ENCODE measurements at regions not wholly inside any gene's neighbourhood (a gene's known extent, or its start where the extent isn't known, plus 50 kb on each side); places are given as distances from the start of the nearest gene placed in this dataset.

DNA sequence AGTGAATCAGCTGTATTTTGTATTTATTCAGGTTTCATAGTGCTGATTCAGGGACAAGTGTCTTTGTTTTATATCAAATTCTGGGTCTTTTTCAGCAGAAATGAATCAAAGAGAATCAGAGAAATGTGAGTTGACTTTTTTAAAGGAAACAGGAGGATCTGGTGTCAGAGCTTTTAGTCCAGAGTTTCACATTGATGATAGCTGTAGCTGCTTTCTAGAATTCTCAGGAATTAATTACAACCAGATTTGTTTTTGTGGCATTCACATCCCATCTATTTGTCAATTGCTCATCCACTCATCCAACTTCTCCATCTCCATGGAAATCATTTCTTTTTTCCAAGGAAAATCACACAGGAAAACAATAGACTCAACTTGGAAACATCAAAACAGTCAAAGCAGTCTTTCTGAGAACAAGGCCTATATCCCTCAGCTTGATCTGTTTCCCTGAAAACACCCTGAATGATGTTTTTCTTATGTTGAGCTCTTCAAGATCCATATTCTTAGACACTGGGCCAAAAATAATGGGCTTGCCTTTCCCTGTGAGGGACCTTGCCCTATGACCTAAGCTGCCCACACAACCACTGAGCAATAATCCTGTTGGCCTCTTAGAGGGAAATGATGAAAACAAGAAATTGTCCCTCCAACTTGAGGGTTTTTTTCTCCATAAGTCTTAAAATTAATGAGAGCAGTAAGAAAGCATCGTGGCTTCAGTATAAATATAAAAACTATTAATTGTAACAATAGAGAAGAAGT lies 249.5 kb upstream of the FN1 start:
- ATAC-seq (replicated peaks in 1 of 4) (no peak), DNase-seq (no peak)
- Mint-ChIP-seq H3K4me1 (peaks cover 21 to 29% (median 21%) of the 10 kb centered on the region in 3 donors), H3K9me3 (peaks cover 0 to 5% (median 4%) of the 10 kb centered on the region in 3 donors), H3K27me3 (peaks cover 0 to 3% of the 10 kb centered on the region in 2 donors), H3K36me3 (no peaks in the 10 kb centered on the region), H3K27ac (no peak overlapping the region), H3K4me3 (no peak overlapping the region)
- WGBS (ENCODE audit: insufficient coverage): no CpG with 5 or more reads among the region's 1 CpG
- Histone ChIP-seq H3K9me3 (no peaks in the 10 kb centered on the region), H3K27ac (ENCODE audit: low read length) (no peak overlapping the region), H3K4me1 (ENCODE audit: control insufficient read depth in 1 of 2, extremely low read depth in 1 of 2, insufficient read depth in 2 of 2, low read length in 2 of 2) (peaks cover 12 to 18% of the 10 kb centered on the region in 2 experiments), H3K4me3 (ENCODE audit: control insufficient read depth in 1 of 2, extremely low read depth in 1 of 2, low read length in 1 of 2) (no peak overlapping the region), H3K36me3 (ENCODE audit: control insufficient read depth in 2 of 2, extremely low read depth in 1 of 2, insufficient read depth in 1 of 2, low read length in 1 of 2) (no peaks in the 10 kb centered on the region), H3K27me3 (replicated peaks in 1 of 2; ENCODE audit: control insufficient read depth in 2 of 2, extremely low read depth in 1 of 2, insufficient read depth in 2 of 2, low read length in 1 of 2) (no peaks in the 10 kb centered on the region)
- ChIA-PET CTCF (no interaction called here), POLR2A (interaction anchor here in 1 of 2 donors (0.7 kb wide), 1 partner anchor 182 kb away, joined by 3 read pairs; no protein-coding TSS in a partner anchor)

DNA sequence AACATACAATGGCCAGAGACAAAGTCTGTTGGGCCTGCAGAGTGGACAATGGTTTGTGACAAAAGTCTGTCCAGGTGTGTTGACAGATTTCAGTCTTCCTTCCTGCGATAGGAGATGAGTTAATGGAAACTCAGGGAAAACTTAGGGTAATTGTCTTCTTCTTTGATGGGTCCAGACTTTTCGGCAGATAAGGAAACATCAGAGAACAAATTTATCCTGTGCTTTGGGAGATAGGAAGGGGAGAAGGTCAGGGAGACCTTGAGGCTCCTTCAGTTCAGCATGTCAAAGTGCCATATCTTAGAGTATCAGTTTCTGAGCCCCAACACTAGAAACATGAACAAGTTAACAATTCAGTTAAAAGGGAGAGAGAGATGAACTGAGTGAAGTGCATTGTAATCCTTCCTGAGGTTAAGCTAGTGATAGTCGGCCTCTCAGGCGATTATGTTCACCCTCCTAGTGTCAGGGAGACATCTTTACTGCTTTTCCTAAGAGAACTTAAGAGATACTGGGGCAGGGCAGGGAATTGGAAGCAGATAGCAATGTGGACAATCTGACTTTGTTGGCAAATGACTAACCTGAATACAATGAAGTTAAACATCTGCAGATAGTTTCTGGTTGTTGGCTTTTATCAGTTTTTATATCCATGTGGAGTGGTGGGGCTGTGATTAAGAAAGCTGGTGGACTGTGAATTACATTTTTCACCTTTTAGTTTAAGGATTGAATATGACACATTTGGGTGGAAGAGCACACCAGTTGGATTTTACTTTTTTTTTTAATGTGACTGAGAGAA lies 248.8 kb upstream of the FN1 start:
- no peak overlapping the region for H3K4me3 Mint-ChIP-seq
- no peak overlapping the region for H3K4me3 ChIP-seq (ENCODE audit: control insufficient read depth in 1 of 2, extremely low read depth in 1 of 2, low read length in 1 of 2)
- ATAC-seq (replicated peaks in 1 of 4): no peak
- H3K27ac Mint-ChIP-seq: no peak overlapping the region
- H3K27me3 Mint-ChIP-seq: peaks cover 0 to 3% of the 10 kb centered on the region in 2 donors
- no peaks in the 10 kb centered on the region for H3K27me3 ChIP-seq (replicated peaks in 1 of 2; ENCODE audit: control insufficient read depth in 2 of 2, extremely low read depth in 1 of 2, insufficient read depth in 2 of 2, low read length in 1 of 2)
- no peak for DNase-seq
- H3K27ac ChIP-seq (ENCODE audit: low read length): no peak overlapping the region
- peaks cover 0 to 5% (median 4%) of the 10 kb centered on the region in 3 donors for H3K9me3 Mint-ChIP-seq
- H3K4me1 Mint-ChIP-seq: peaks cover 23 to 29% (median 24%) of the 10 kb centered on the region in 3 donors
- ChIA-PET POLR2A (interaction anchor here in 1 of 2 donors (0.7 kb wide), 1 partner anchor 181 kb away, joined by 3 read pairs; no protein-coding TSS in a partner anchor), CTCF (no interaction called here)
- no peaks in the 10 kb centered on the region for H3K36me3 Mint-ChIP-seq
- WGBS (ENCODE audit: insufficient coverage): 100% methylated on average over 2 of the region's 4 CpGs
- peaks cover 12 to 21% of the 10 kb centered on the region in 2 experiments for H3K4me1 ChIP-seq (ENCODE audit: control insufficient read depth in 1 of 2, extremely low read depth in 1 of 2, insufficient read depth in 2 of 2, low read length in 2 of 2)
- no peaks in the 10 kb centered on the region for H3K36me3 ChIP-seq (ENCODE audit: control insufficient read depth in 2 of 2, extremely low read depth in 1 of 2, insufficient read depth in 1 of 2, low read length in 1 of 2)
- no peaks in the 10 kb centered on the region for H3K9me3 ChIP-seq

DNA sequence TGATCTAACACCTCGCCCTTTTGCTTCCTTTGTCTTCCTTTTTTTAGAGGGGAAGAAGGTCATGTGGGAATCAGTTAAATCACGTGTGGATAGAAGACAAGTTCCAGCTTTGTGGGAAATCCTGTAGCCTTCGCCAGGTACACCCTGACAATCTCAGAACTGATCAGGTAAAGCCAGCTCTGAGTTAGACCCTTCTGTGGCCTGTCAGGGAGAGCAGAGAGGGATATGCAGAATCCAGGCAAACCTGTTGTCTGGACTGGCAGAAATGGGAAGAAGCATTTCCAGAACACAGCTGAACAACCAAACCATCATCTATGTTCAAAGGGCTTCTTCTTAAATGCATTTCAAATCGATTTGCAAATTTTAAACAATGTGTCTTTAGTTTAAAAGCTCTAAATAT lies 247.4 kb upstream of the FN1 start:
- H3K27me3 ChIP-seq (replicated peaks in 1 of 2; ENCODE audit: control insufficient read depth in 2 of 2, extremely low read depth in 1 of 2, insufficient read depth in 2 of 2, low read length in 1 of 2): no peaks in the 10 kb centered on the region
- POLR2A ChIA-PET: no interaction called here
- H3K27me3 Mint-ChIP-seq: peaks cover 0 to 2% of the 10 kb centered on the region in 2 donors
- H3K4me3 Mint-ChIP-seq: no peak overlapping the region
- no peak overlapping the region for H3K4me3 ChIP-seq (ENCODE audit: control insufficient read depth in 1 of 2, extremely low read depth in 1 of 2, low read length in 1 of 2)
- ATAC-seq (replicated peaks in 1 of 4): no peak
- H3K4me1 Mint-ChIP-seq: peaks cover 23 to 30% (median 24%) of the 10 kb centered on the region in 3 donors
- no peaks in the 10 kb centered on the region for H3K9me3 ChIP-seq
- no peak overlapping the region for H3K27ac Mint-ChIP-seq
- H3K4me1 ChIP-seq (ENCODE audit: control insufficient read depth in 1 of 2, extremely low read depth in 1 of 2, insufficient read depth in 2 of 2, low read length in 2 of 2): peaks cover 12 to 21% of the 10 kb centered on the region in 2 experiments
- no peaks in the 10 kb centered on the region for H3K36me3 ChIP-seq (ENCODE audit: control insufficient read depth in 2 of 2, extremely low read depth in 1 of 2, insufficient read depth in 1 of 2, low read length in 1 of 2)
- 93% methylated on average over 2 of the region's 4 CpGs for WGBS (ENCODE audit: insufficient coverage)
- DNase-seq: no peak
- H3K9me3 Mint-ChIP-seq: peaks cover 0 to 5% (median 4%) of the 10 kb centered on the region in 3 donors
- CTCF ChIA-PET: no interaction called here
- H3K27ac ChIP-seq (ENCODE audit: low read length): no peak overlapping the region
- H3K36me3 Mint-ChIP-seq: no peaks in the 10 kb centered on the region

DNA sequence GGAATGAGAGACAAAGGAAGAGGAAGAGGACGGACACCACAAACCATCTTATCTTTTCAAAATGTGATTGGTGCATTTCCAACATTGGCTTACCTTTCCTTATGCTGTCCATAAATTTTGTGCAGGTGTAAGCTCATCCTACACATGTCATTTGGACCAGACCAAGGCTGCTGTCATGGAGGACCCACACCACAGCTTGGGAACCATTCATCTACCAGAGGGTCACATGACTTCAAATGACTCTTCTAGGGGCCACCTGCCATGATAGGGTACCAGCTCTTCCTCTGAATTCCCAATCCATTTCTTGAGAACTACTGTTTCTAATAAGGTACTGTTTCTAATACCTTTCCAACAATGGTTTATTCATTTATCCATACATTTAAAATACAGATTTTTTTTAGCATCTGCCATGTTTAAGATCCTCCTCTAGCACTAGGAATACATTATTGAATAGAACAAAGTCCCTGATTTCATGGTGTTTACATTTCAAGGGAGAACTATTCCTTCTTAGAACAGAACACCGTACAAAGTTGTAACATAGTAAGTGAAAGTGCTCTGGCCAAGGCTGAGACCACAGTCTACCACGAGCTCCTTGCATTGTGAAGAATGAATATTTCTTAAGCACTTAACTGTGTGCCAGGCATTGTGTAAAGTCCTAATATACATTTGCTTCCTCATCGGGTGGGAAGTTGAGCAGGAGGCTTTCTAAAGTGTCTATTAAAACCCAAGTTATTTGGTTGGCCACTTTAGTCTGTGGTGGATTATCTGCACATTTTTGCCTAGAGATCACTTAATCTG lies 246.1 kb upstream of the FN1 start:
- WGBS (ENCODE audit: insufficient coverage): 79% methylated on average over 2 of the region's 4 CpGs
- DNase-seq (peak in 1 of 35 experiments; percentile 1), ATAC-seq (replicated peaks in 1 of 4) (no peak)
- Histone ChIP-seq H3K36me3 (ENCODE audit: control insufficient read depth in 2 of 2, extremely low read depth in 1 of 2, insufficient read depth in 1 of 2, low read length in 1 of 2) (no peaks in the 10 kb centered on the region), H3K9me3 (no peaks in the 10 kb centered on the region), H3K27me3 (replicated peaks in 1 of 2; ENCODE audit: control insufficient read depth in 2 of 2, extremely low read depth in 1 of 2, insufficient read depth in 2 of 2, low read length in 1 of 2) (no peaks in the 10 kb centered on the region), H3K4me1 (ENCODE audit: control insufficient read depth in 1 of 2, extremely low read depth in 1 of 2, insufficient read depth in 2 of 2, low read length in 2 of 2) (peaks cover 12 to 31% of the 10 kb centered on the region in 2 experiments), H3K4me3 (ENCODE audit: control insufficient read depth in 1 of 2, extremely low read depth in 1 of 2, low read length in 1 of 2) (no peak overlapping the region), H3K27ac (ENCODE audit: low read length) (no peak overlapping the region)
- ChIA-PET POLR2A (interaction anchor here in 1 of 2 donors (0.6 kb wide), 2 partner anchors 28 to 337 kb away, joined by 3 read pairs; no protein-coding TSS in a partner anchor), CTCF (interaction anchor here (0.5 to 0.6 kb wide), 2 partner anchors 39 to 985 kb away, joined by 3 read pairs; no protein-coding TSS in a partner anchor)
- Mint-ChIP-seq H3K27me3 (no peaks in the 10 kb centered on the region), H3K27ac (peak overlapping the region; percentile 64 to 82), H3K4me3 (peak overlapping the region in 2 of 3 donors; percentile 28 to 58), H3K4me1 (peaks cover 28 to 40% (median 30%) of the 10 kb centered on the region in 3 donors), H3K36me3 (no peaks in the 10 kb centered on the region), H3K9me3 (peaks cover 0 to 5% (median 4%) of the 10 kb centered on the region in 3 donors)

DNA sequence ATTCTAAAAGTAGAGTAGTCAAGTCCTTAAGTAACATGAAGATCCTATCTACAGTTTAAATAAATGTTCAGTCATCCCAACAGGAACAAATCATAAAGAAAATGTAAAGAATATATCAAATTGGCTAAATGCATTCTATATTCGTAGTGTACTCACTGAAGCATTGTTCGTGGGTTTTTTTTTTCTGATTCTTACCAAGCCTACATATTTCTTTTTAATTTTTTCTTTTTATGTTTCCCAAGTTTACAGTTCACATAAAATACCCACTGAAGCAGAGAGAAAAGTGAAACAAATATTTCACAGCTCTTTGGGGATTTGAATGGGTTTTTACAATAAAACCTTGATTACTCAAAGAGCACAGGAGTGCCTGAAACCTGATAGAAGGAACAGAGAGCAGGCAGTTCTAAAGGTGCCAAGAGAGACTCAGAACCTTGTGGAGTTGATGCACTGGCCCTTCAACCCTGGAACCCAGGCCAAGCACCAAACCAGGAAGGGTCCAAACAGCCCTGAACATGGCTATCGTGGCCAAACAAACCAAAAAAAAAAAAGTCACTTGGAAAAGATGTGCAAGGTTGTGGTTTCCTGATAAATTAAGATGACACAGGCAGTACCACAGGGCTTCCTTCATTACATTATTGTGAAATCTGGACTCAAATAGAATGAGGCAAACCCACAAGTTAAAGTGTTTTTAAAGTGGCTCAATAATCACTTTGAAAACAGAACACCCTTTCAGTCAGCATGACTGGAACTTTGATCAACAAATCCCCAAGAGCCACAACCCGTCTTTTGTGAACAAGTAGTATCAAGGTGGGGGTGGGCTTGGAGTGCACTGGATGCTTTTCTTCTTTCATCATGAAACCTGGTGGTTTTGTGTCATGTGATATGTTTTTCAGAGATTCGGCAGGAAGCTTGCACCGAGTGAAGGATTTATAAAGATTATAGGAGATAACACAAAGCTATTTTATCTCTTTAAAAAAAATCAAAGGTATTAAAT lies 245.0 kb upstream of the FN1 start:
- Histone ChIP-seq H3K4me1 (ENCODE audit: control insufficient read depth in 1 of 2, extremely low read depth in 1 of 2, insufficient read depth in 2 of 2, low read length in 2 of 2) (peaks cover 12 to 31% of the 10 kb centered on the region in 2 experiments), H3K4me3 (ENCODE audit: control insufficient read depth in 1 of 2, extremely low read depth in 1 of 2, low read length in 1 of 2) (no peak overlapping the region), H3K27ac (ENCODE audit: low read length) (peak overlapping the region; percentile 43), H3K9me3 (no peaks in the 10 kb centered on the region), H3K27me3 (replicated peaks in 1 of 2; ENCODE audit: control insufficient read depth in 2 of 2, extremely low read depth in 1 of 2, insufficient read depth in 2 of 2, low read length in 1 of 2) (no peaks in the 10 kb centered on the region), H3K36me3 (ENCODE audit: control insufficient read depth in 2 of 2, extremely low read depth in 1 of 2, insufficient read depth in 1 of 2, low read length in 1 of 2) (no peaks in the 10 kb centered on the region)
- DNase-seq (peak in 33 of 35 experiments; percentile 6 to 81 (median 49)), ATAC-seq (replicated peaks in 1 of 4) (peak; percentile 80 to 95 (median 85))
- peak overlapping the region; percentile 82 for H3K27ac Mint-ChIP-seq
- WGBS (ENCODE audit: insufficient coverage): no CpG with 5 or more reads among the region's 6 CpGs
- H3K27me3 Mint-ChIP-seq: no peaks in the 10 kb centered on the region
- peaks cover 0 to 5% (median 4%) of the 10 kb centered on the region in 3 donors for H3K9me3 Mint-ChIP-seq
- ChIA-PET POLR2A (interaction anchor here in 1 of 2 donors (0.6 kb wide), 1 partner anchor 338 kb away, joined by 3 read pairs; no protein-coding TSS in a partner anchor), CTCF (interaction anchor here (0.5 to 0.6 kb wide), 4 partner anchors 9 to 986 kb away, joined by 3 to 8 read pairs (median 3); no protein-coding TSS in a partner anchor)
- H3K4me3 Mint-ChIP-seq: peak overlapping the region; percentile 28 to 58 (median 34)
- H3K36me3 Mint-ChIP-seq: no peaks in the 10 kb centered on the region
- peaks cover 28 to 44% (median 30%) of the 10 kb centered on the region in 3 donors for H3K4me1 Mint-ChIP-seq

All from T-cell (primary cell).